ENCODE measurements at regions not wholly inside any gene's neighbourhood (a gene's known extent, or its start where the extent isn't known, plus 50 kb on each side); places are given as distances from the start of the nearest gene placed in this dataset.
"Not testable (repeated sequence)": the region's sequence is repeated elsewhere in the genome, so short reads cannot be mapped to it uniquely, and the experiment has no call there.

DNA sequence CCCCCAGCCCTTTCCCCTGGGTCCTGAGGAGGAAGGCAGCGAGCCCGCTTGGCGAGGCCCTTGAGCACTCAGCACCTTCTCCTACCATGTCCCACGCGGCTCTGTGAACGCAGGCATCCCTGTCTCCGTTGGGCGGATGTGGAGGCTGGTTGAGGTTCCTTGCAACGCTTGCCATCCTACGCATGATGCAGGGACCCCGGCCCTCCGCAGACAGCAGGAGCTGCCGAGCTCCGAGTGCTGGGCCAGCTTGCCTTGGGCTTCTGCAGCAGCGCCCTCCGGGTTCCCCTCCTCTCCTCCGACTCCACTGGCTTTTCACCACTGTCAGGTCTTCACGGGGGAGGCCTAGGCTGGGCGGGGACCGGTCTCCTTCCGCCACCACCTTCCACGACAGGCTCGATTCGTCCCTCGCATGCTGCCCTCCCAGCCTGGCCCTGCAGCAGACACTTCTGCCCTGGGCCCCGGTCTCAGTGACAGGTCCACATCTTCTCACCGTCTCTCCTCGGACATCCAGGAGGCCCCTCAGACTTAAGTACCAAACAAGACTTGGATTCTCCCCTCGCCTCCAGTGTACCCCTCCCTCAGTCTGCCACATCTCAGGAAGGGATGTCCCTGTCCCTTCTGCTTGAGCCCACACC is 67.6 kb upstream of the HGFAC start:
- no peak for DNase-seq (ENCODE audit: extremely low spot score)
- TF ChIP-seq, protein P1, sequence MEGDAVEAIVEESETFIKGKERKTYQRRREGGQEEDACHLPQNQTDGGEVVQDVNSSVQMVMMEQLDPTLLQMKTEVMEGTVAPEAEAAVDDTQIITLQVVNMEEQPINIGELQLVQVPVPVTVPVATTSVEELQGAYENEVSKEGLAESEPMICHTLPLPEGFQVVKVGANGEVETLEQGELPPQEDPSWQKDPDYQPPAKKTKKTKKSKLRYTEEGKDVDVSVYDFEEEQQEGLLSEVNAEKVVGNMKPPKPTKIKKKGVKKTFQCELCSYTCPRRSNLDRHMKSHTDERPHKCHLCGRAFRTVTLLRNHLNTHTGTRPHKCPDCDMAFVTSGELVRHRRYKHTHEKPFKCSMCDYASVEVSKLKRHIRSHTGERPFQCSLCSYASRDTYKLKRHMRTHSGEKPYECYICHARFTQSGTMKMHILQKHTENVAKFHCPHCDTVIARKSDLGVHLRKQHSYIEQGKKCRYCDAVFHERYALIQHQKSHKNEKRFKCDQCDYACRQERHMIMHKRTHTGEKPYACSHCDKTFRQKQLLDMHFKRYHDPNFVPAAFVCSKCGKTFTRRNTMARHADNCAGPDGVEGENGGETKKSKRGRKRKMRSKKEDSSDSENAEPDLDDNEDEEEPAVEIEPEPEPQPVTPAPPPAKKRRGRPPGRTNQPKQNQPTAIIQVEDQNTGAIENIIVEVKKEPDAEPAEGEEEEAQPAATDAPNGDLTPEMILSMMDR (IDR thresholded peaks at IDR 0.05; ENCODE audit: control extremely low read depth, extremely low read depth, low read depth, missing control alignments), result no peak
- POLR2A ChIA-PET, result no interaction called here
- CTCF ChIA-PET, result interaction anchor here (0.9 kb wide), 1 partner anchor 18 kb away, joined by 3 read pairs; no protein-coding TSS in a partner anchor

DNA sequence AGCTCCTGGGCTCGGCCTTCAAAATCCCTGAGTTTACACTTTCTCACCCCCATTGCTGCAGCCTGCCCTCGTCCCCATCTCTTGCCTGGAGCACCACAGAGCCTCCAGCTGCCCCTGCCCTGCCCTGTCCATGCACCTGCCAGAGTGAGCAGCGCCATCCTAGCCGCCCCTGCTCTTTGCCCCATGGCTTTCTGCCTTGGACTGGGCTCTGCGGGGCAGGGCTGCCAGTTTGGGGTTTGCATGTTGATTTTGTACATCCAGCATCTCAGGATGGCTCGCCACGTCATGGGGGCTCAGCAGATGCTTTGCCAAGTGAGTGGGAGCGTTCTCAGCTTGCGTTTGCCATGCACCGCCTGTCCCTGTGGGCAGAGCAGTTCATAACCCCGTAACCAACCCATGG is 67.1 kb upstream of the HGFAC start:
- DNase-seq (ENCODE audit: extremely low spot score), result no peak
- ChIA-PET CTCF (no interaction called here), POLR2A (no interaction called here)
- TF ChIP-seq, protein P1 (IDR thresholded peaks at IDR 0.05; ENCODE audit: control extremely low read depth, extremely low read depth, low read depth, missing control alignments), result no peak

DNA sequence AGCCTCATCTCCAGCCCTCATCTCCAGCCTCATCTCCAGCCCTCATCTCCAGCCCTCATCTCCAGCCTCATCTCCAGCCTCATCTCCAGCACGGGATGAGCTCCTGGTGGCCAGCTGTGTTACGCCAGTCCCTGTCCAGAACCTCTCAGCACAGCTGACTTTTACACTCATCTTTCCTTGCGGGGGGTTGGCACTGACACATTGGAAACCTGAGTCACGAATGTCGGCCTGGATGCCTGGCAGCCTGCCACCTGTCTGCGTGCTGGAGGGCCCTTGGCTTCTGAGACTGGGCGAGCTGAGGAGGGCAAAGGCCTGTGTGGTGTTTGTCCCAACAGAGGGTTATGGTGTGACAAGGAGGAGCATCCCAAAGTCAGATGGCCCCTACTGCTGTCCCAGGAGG is 66.1 kb upstream of the HGFAC start:
- DNase-seq (ENCODE audit: extremely low spot score), result no peak
- ChIA-PET POLR2A (no interaction called here), CTCF (interaction anchor here (0.9 kb wide), 1 partner anchor 106 kb away, joined by 3 read pairs; no protein-coding TSS in a partner anchor)
- TF ChIP-seq, protein P1 (IDR thresholded peaks at IDR 0.05; ENCODE audit: control extremely low read depth, extremely low read depth, low read depth, missing control alignments), result no peak

DNA sequence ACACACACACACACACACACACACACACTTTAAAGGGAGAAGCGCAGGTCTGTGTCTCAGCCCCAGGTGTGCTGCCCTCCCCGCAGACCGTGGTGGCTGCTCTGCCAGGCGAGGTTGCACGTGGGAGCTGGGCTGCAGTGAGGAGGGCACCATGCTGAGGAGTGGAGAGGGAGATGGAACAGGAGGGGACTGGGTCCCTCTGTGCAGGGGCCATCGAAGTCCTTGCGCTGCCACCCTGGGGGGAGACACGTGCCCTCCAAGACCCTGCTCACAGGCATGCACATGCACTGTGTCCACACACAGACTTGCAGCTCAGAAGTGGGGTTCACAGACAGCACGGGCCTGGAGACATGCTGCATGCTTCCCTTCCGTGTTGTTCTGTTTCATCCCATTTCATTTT is 65.5 kb upstream of the HGFAC start:
- POLR2A ChIA-PET, result no interaction called here
- TF ChIP-seq, protein P1 (IDR thresholded peaks at IDR 0.05; ENCODE audit: control extremely low read depth, extremely low read depth, low read depth, missing control alignments), result no peak
- DNase-seq (ENCODE audit: extremely low spot score), result no peak
- CTCF ChIA-PET, result interaction anchor here (0.9 to 1.5 kb wide), 2 partner anchors 30 to 105 kb away, joined by 3 to 4 read pairs; no protein-coding TSS in a partner anchor

DNA sequence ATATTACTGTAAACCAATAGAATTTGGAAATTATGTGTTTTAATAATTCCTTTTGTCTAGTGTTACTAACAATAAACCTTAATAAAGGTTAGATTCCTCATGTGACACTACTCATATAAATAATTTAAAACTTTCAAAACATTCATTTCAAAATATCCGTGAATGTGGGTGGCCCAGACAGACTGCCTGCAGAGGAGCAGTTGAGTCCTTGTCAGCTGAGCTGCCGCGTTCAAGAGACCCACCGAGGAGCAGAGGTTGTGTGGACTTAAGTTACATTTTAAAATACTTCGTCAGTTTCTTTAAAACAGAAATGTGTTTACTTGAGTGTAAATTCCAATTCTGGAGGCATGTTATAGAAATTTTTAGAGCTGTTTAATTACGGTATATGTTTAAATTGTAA is 64.2 kb upstream of the HGFAC start:
- ChIA-PET CTCF (interaction anchor here (1.1 to 1.6 kb wide), 4 partner anchors 12 to 103 kb away, joined by 3 to 4 read pairs (median 4); no protein-coding TSS in a partner anchor), POLR2A (interaction anchor here (0.6 kb wide), 1 partner anchor 254 kb away, joined by 3 read pairs; no protein-coding TSS in a partner anchor)
- DNase-seq (ENCODE audit: extremely low spot score), result no peak
- TF ChIP-seq, protein P1 (IDR thresholded peaks at IDR 0.05; ENCODE audit: control extremely low read depth, extremely low read depth, low read depth, missing control alignments), result no peak

DNA sequence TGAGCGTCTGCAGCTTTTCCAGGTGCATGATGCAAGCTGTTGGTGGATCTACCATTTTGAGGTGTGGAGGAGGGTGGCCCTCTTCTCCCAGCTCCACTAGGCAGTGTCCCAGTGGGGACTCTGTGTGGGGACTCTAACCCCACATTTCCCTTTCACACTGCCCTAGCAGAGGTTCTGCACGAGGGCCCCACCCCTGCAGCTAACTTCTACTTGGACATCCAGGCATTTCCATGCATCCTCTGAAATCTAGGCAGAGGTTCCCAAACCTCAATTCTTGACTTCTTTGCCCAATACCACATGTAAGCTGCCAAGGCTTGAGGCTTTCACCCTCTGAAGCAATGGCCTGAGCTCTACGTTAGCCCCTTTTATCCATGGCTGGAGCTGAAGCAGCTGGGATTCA is 61.4 kb upstream of the HGFAC start:
- POLR2A ChIA-PET; DNase-seq (ENCODE audit: extremely low spot score): not testable (repeated sequence)
- CTCF ChIA-PET, result interaction anchor here (0.9 to 1.2 kb wide), 2 partner anchors 9 to 34 kb away, joined by 3 read pairs; no protein-coding TSS in a partner anchor

DNA sequence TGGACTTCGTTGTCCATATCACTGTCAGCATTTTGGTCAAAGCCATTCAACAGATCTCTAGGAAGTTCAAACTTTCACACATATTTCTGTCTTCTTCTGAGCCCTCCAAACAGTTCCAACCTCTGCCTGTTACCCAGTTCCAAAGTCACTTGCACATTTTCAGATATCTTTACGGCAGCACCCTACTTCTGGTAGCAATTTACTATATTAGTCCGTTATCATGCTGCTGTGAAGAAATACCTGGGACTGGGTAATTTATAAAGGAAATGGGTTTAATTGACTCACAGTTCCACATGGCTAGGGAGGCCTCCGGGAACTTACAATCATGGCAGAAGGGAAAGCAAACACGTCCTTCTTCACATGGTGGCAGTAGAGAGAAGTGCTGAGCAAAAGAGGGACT is 60.6 kb upstream of the HGFAC start:
- POLR2A ChIA-PET, CTCF ChIA-PET: not testable (repeated sequence)

DNA sequence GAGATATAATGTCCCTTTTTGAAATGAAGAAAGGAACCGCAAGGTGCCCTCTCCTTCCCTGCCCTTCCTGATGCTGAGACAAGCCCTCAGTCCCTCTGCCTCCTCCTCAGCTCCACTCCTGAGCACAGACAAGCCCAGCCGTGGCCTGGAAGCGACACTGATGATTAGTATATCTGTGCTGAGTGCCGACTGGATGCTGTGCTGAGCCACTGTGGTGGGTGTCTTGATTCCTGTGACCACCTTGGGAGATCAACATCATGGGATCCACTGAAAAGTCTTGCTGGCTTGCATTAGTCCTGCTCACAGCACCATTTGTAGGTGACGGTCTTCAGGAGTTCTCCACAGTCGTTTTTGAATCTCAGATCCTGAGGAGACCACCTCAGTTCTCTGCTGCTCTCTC is 59.5 kb upstream of the HGFAC start:
- ChIA-PET CTCF (no interaction called here), POLR2A (no interaction called here)
- TF ChIP-seq, protein P1 (IDR thresholded peaks at IDR 0.05; ENCODE audit: control extremely low read depth, extremely low read depth, low read depth, missing control alignments), result no peak
- DNase-seq (ENCODE audit: extremely low spot score), result no peak

More for the DNA sequence above, 60.6 kb upstream of the HGFAC start:
- DNase-seq (ENCODE audit: extremely low spot score), result not testable (repeated sequence)

All from GM10248 (cell line).